Muscle layer of duodenum (tissue), 2 donors: ENCODE measurements at regions not wholly inside any gene's neighbourhood (a gene's known extent, or its start where the extent isn't known, plus 50 kb on each side); places are given as distances from the start of the nearest gene placed in this dataset.

Experiments used
- H3K27ac ChIP-seq: one replicate; pipeline ENCODE4 v1.7.0; 2013; ENCODE audit warnings: mild to moderate bottlenecking, low read length
- H3K27me3 ChIP-seq: one replicate; pipeline ENCODE4 v1.7.0; 2013; ENCODE audit warnings: low read depth, mild to moderate bottlenecking, control low read depth, low read length
- H3K36me3 ChIP-seq, 2 donors: one replicate each; pipeline ENCODE4 v1.7.0; 2013; ENCODE audit warnings: low read length in 2 of 2, control low read depth in 1 of 2, mild to moderate bottlenecking in 1 of 2; ENCODE audit not compliant: insufficient read depth in 2 of 2, control insufficient read depth in 1 of 2
- H3K4me1 ChIP-seq, 2 donors: one replicate each; pipeline ENCODE4 v1.7.0; 2013; ENCODE audit warnings: low read length in 2 of 2, mild to moderate bottlenecking in 2 of 2, control low read depth in 1 of 2, moderate library complexity in 1 of 2; ENCODE audit not compliant: insufficient read depth in 2 of 2, control insufficient read depth in 1 of 2
- H3K4me3 ChIP-seq, 2 donors: one replicate each; pipeline ENCODE4 v1.7.0; 2013; ENCODE audit warnings: low read length in 2 of 2, low read depth in 1 of 2, mild to moderate bottlenecking in 1 of 2
- H3K9me3 ChIP-seq, 2 donors: one replicate each; pipeline ENCODE4 v1.7.0; 2013; ENCODE audit warnings: low read length in 2 of 2, control low read depth in 1 of 2, mild to moderate bottlenecking in 1 of 2; ENCODE audit not compliant: control insufficient read depth in 1 of 2
- donor health status: healthy.

DNA sequence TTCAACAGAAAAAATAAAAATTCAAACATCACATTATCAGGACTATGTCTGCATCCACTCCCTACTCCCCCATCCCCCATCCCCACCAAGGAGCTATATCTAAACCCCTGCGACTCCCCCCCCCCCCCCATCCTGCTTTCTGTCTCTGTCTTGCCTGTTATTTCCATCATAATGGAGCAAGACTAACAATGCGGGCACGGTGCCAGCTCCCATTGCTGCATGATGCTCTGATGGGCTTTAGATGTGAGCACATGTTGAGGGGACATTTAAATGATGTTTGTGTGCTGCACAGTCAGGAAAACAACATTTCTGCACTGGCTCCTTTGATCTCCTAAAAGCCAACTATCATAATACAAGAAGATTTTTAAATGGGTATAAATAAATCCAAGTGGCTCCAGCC, 644.2 kb upstream of the SETBP1 start:
- H3K27ac ChIP-seq = no peak overlapping the region
- H3K4me3 ChIP-seq = no peak overlapping the region
- no peaks in the 10 kb centered on the region for H3K36me3 ChIP-seq
- H3K27me3 ChIP-seq = no peaks in the 10 kb centered on the region
- H3K9me3 ChIP-seq = no peaks in the 10 kb centered on the region
- H3K4me1 ChIP-seq = peaks cover 0 to 4% of the 10 kb centered on the region in 2 donors

DNA sequence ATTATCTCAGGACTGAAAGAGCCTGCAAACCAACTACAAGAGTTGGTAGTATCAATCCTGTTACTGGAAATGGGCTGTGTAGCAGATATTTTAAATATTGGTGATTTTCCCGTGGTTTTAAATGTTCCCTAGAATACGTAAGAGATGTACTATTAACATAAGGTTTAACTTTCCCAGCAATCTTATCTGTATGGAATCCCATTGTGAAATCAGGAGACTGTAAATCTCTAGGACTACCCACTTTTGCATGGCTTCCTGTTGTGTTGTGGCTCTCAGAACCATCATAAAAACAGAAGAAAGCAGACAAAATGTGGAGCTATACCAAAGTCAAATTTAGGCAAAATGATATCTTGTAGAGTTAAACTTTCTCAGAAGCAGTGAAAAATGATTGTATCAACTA, 641.5 kb upstream of the SETBP1 start:
- Histone ChIP-seq H3K4me1 (peaks cover 0 to 4% of the 10 kb centered on the region in 2 donors), H3K4me3 (no peak overlapping the region), H3K36me3 (no peaks in the 10 kb centered on the region), H3K27me3 (no peaks in the 10 kb centered on the region), H3K9me3 (no peaks in the 10 kb centered on the region), H3K27ac (no peak overlapping the region)

DNA sequence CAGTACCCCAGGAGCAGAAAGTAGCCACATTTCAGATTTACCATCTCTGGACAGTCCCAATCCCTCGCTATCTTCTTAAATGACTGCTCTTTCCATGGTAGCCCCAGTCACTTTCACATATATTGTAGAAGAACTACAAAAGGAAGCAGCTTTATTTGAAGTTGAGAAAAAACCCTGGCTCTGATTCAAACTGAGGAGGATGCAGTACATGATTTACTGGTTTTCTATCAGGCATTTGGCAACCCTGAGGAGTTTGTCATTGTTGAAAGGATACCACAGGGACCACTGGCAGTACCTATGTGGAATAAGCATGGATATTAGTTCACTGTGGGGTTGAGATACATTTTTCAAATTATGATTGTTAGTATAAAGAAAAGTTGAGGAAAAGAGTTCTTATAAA, 640.9 kb upstream of the SETBP1 start:
- peaks cover 0 to 4% of the 10 kb centered on the region in 2 donors for H3K4me1 ChIP-seq
- no peak overlapping the region for H3K27ac ChIP-seq
- H3K27me3 ChIP-seq = no peaks in the 10 kb centered on the region
- no peaks in the 10 kb centered on the region for H3K36me3 ChIP-seq
- H3K4me3 ChIP-seq = no peak overlapping the region
- H3K9me3 ChIP-seq = no peaks in the 10 kb centered on the region

DNA sequence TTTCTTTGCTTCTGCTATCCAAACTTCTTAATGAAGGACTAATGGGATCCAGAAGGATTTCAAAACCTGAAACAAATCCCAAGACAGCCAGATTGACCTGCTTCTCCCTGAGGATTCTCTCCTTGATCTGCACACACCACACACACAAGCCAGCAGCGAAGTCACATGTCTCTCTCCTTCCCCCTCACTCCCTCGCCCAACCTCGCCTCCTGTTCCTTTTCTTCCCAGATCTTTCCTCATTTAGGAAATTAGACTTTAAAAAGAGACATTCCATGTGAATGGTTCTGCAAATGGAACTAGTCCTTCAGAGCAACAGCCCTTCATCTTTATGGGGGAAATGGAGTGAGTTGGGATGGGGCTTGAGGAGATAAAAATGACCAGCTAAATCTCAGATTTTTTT, 639.1 kb upstream of the SETBP1 start:
- no peaks in the 10 kb centered on the region for H3K27me3 ChIP-seq
- H3K4me3 ChIP-seq = no peak overlapping the region
- no peaks in the 10 kb centered on the region for H3K36me3 ChIP-seq
- no peak overlapping the region for H3K27ac ChIP-seq
- H3K9me3 ChIP-seq = no peaks in the 10 kb centered on the region
- no peaks in the 10 kb centered on the region for H3K4me1 ChIP-seq

DNA sequence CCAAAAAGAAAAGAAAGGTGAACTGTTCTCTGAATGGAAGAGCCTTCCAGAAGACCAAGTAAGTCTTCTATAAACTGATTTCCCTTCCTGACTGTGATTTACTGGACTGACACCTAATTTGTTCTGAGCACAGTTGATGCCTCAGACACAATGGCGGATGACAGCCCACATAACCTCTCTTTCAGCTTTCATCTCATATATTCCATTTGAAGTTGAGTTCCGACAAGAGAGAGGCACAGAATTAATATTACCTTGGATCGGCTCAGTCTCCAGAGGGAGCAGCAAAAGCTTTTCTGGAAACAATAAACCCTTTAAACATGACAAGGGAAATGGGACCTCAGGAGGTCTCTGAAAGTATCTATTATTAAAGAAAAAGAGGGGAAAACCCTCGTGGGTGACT, 638.7 kb upstream of the SETBP1 start:
- no peaks in the 10 kb centered on the region for H3K36me3 ChIP-seq
- no peaks in the 10 kb centered on the region for H3K9me3 ChIP-seq
- no peaks in the 10 kb centered on the region for H3K27me3 ChIP-seq
- H3K4me1 ChIP-seq = no peaks in the 10 kb centered on the region
- no peak overlapping the region for H3K27ac ChIP-seq
- no peak overlapping the region for H3K4me3 ChIP-seq

DNA sequence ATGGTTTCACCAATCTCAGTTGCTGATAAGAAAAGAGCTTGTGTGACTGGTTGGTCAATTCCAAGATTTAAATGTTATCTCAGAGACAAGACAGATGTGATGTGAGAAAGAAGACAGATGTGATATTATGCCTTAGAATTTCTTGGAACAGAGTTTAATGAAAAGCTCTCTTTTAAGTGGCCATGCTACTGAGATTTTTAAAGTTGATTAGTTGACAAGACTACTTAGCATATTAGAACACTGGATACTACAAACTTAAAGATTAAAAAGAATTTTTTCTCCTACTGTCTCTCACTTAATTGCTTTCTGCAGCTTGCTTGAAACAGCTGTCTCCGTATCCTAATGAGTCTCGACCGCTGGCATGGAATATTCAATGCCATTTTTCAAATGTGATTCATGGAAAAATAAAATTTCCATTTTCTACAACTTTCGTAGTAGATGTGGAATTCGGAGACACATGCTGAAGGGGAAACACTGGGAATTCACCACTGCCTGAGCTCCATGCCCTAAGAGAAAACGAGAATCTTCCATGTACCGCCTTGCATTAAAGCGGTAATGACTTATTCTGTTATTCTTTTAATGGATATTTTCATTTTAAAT, 634.2 kb upstream of the SETBP1 start:
- Histone ChIP-seq H3K9me3 (no peaks in the 10 kb centered on the region), H3K36me3 (no peaks in the 10 kb centered on the region), H3K4me3 (no peak overlapping the region), H3K27ac (no peak overlapping the region), H3K4me1 (no peaks in the 10 kb centered on the region), H3K27me3 (no peaks in the 10 kb centered on the region)

DNA sequence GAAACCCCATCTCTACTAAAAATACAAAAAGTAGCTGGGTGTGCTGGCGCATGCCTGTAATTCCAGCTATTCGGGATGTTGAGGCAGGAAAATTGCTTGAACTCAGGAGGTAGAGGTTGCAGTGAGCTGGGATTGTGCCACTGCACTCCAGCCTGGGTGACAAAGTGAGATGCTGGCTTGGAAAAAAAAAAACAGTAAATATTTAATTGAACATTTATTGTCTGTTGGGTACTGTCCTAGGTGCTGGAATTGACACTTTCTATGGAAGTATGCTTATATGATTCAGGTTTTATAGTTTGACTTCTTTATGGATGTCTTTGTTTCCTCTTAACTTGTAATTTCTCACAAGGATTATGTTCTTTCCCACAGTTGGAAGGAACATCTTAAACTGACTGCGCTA, 633.1 kb upstream of the SETBP1 start:
- H3K36me3 ChIP-seq = no peaks in the 10 kb centered on the region
- H3K27ac ChIP-seq = no peak overlapping the region
- no peak overlapping the region for H3K4me3 ChIP-seq
- no peaks in the 10 kb centered on the region for H3K27me3 ChIP-seq
- no peaks in the 10 kb centered on the region for H3K9me3 ChIP-seq
- no peaks in the 10 kb centered on the region for H3K4me1 ChIP-seq

DNA sequence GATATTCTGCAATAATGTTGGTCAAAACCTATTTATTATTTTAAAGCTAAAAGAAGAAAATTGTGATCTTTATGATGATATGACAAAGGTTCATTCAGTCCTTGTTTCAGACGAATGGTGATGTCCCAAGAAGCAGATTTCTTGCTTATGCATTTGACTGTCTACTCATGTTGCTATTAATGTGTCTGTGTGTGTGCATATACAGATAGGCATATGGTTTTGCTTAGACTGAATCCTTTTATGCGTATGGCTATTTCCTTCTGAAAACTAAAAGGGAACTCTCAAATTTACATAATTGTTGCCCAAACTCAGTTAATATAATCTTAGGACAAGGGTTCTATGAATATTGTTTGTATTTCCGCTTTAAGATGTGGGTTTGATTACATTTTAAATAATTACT, 632.3 kb upstream of the SETBP1 start:
- Histone ChIP-seq H3K4me1 (no peaks in the 10 kb centered on the region), H3K36me3 (no peaks in the 10 kb centered on the region), H3K27ac (no peak overlapping the region), H3K9me3 (no peaks in the 10 kb centered on the region), H3K27me3 (no peaks in the 10 kb centered on the region), H3K4me3 (no peak overlapping the region)

DNA sequence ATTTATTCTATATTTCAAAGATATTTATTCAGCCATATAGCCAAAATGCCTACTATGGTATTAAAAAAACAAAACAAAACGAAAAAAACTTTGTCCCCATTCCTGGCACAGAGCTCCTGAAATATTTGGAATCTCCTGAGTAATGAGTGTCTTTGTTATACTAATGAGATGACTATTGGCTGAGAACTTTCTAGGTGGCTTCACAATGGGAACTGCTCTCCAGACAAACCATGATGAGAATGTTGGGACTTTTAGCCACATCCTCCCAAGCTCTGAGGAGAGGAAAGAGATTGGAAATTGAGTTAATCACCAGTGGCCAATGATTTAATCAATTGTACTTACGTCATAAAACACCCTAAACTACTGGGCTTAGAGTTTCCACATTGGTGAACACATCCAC, 631.8 kb upstream of the SETBP1 start:
- no peaks in the 10 kb centered on the region for H3K9me3 ChIP-seq
- H3K27ac ChIP-seq = no peak overlapping the region
- H3K36me3 ChIP-seq = no peaks in the 10 kb centered on the region
- H3K27me3 ChIP-seq = no peaks in the 10 kb centered on the region
- H3K4me1 ChIP-seq = no peaks in the 10 kb centered on the region
- no peak overlapping the region for H3K4me3 ChIP-seq

DNA sequence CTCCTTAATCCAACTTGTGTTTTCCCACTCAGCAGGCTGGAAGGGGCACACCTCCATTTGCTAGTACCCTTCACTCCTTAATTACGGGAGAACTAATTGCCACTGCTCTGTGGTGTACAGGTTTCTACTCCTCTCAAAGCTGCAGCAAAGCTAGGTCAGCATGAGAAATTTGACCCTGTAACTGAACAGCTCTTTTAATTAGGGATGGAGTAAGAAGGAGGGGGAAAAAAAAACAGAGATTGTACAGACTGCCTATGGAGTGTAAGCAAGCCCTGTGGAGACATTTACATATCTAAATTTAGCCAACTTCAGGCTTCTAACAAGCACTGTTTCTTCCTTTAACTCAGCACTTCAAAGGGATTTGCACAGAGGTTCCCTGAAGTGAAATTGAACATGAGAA, 629.7 kb upstream of the SETBP1 start:
- no peak overlapping the region for H3K4me3 ChIP-seq
- H3K9me3 ChIP-seq = no peaks in the 10 kb centered on the region
- no peaks in the 10 kb centered on the region for H3K36me3 ChIP-seq
- no peaks in the 10 kb centered on the region for H3K27me3 ChIP-seq
- H3K4me1 ChIP-seq = no peaks in the 10 kb centered on the region
- no peak overlapping the region for H3K27ac ChIP-seq

DNA sequence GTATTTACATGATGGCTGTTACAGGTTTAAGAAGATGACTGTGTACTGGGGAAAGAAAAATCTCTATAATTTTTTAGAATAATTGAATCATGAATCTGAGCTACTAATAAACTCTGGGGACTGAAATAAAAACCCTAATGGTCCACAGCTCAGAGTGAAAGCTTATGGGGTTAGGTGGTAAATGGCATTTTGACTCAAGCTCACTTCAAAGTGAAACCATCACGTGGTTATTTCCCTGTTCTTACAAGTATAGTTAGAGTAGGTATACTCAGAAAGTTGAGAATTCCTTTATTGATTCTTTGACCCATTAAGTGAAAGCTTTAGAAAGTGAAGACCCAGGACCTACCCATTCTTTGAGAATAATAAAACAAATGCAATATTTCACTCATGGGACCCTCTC, 626.2 kb upstream of the SETBP1 start:
- no peak overlapping the region for H3K27ac ChIP-seq
- H3K27me3 ChIP-seq = no peaks in the 10 kb centered on the region
- no peaks in the 10 kb centered on the region for H3K4me1 ChIP-seq

DNA sequence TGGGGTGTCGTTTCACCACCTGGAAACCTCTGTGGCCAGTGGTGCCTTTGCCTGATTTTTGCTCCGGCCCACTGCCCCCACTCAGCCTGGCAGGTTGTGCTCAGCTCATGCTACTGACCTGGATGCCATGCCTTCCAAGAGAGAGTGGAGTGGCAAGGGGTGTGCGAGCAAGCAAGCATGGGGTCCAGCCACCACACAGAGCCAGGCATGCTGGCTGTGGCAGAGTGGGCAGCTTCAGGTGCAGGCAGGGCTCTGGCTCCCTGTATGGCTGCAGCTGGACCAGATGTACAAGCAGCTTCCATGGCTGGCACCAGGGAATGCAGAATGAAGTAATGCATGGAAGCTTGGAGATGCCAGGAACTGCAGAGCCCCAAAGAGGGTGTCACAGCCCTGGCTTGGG, 620.5 kb upstream of the SETBP1 start:
- H3K9me3 ChIP-seq = no peaks in the 10 kb centered on the region
- H3K36me3 ChIP-seq = no peaks in the 10 kb centered on the region
- no peak overlapping the region for H3K27ac ChIP-seq
- no peaks in the 10 kb centered on the region for H3K4me1 ChIP-seq
- no peak overlapping the region for H3K4me3 ChIP-seq
- no peaks in the 10 kb centered on the region for H3K27me3 ChIP-seq

More for the DNA sequence above, 626.2 kb upstream of the SETBP1 start:
- no peak overlapping the region for H3K4me3 ChIP-seq
- no peaks in the 10 kb centered on the region for H3K36me3 ChIP-seq
- no peaks in the 10 kb centered on the region for H3K9me3 ChIP-seq
